K562 (cell line): ENCODE measurements at regions not wholly inside any gene's neighbourhood (a gene's known extent, or its start where the extent isn't known, plus 50 kb on each side); places are given as distances from the start of the nearest gene placed in this dataset.

ENCODE experiments used
- ATAC-seq: fragments of 200-7000 bp; cut with Tn5 transposase; 3 replicates; pipeline ENCODE4 v1.9.1; 2020; ENCODE audit warnings: moderate library complexity
- BruUV-seq: library from RNA; stranded (reverse); fragments of 400-500 nt; replicated peaks from 2 replicates; lab custom pipeline; 2021; lab: Mats Ljungman, UMichigan
- CTCF ChIA-PET: fragments of 300-600 bp; formaldehyde crosslinking; extraction: SDS; loops from one replicate; lab custom pipeline; 2021; ENCODE audit warnings: low intra/inter-chr PET ratio; lab: Yijun Ruan, JAX
- POLR2A ChIA-PET: fragments of 300-600, 350-650 bp; sonication (Branson Sonifier 250); formaldehyde crosslinking; extraction: SDS; loops from one replicate; lab custom pipeline; 2021; ENCODE audit warnings: antibody characterized with exemption, inconsistent platforms; lab: Yijun Ruan, JAX
- DNase-seq, 4 experiments: peaks; one replicate each; pipeline versions ENCODE4 v3.0.0 to v3.0.0-alpha.2; 2011 to 2018; ENCODE audit warnings: low spot score in 3 of 4, mixed read lengths in 3 of 4; ENCODE audit errors: extremely low read depth in 1 of 4
- FAIRE-seq: peaks from 2 replicates; lab custom pipeline; 2011; peaks lifted over from hg19 to GRCh38; lab: Jason Lieb, UNC
- H2AFZ ChIP-seq: 2 replicates; pipeline ENCODE4 v1.6.0; 2011; ENCODE audit warnings: low read depth, low read length, control low read depth, inconsistent platforms
- H3K27ac ChIP-seq: fragments of 200-600 bp; 3 replicates; pipeline ENCODE4 v1.8.0; 2011; ENCODE audit warnings: low read depth, mild to moderate bottlenecking, control low read depth, inconsistent platforms, low read length, moderate library complexity, mixed read lengths; ENCODE audit errors: extremely low read depth
- H3K27me3 ChIP-seq, 2 experiments: fragments of 300-600 bp in 1 of 2; 2 replicates in 1 of 2; 3 replicates in 1 of 2; pipeline versions ENCODE4 v1.6.0 to v1.8.0; 2011; ENCODE audit warnings: inconsistent platforms in 2 of 2, low read length in 2 of 2, mild to moderate bottlenecking in 1 of 2, mixed read lengths in 1 of 2, moderate library complexity in 1 of 2; ENCODE audit not compliant: control insufficient read depth in 2 of 2, insufficient read depth in 2 of 2
- H3K36me3 ChIP-seq: fragments of 300-600 bp; 3 replicates; pipeline ENCODE4 v1.8.0; 2011; ENCODE audit warnings: mild to moderate bottlenecking, low read length, inconsistent platforms; ENCODE audit not compliant: control insufficient read depth, insufficient read depth
- H3K4me1 ChIP-seq, 2 experiments: fragments of 200-600 bp in 1 of 2; replicated peaks in 1 of 2; 2 replicates in 1 of 2; 3 replicates in 1 of 2; pipeline versions ENCODE4 v1.5.1 to v1.8.0; 2011; ENCODE audit warnings: inconsistent platforms in 2 of 2, low read length in 2 of 2, mild to moderate bottlenecking in 1 of 2, mixed read lengths in 1 of 2, moderate library complexity in 1 of 2; ENCODE audit not compliant: control insufficient read depth in 2 of 2, insufficient read depth in 2 of 2
- H3K4me2 ChIP-seq: 2 replicates; pipeline ENCODE4 v1.6.1; 2011; ENCODE audit warnings: low read length, control low read depth, inconsistent platforms, mixed read lengths; ENCODE audit not compliant: insufficient read depth
- H3K4me3 ChIP-seq: fragments of 200-600 bp; sonication (generic), shearing (Covaris generic); 2 replicates; pipeline ENCODE4 v1.5.1; 2016; ENCODE audit warnings: control low read depth, inconsistent platforms
- H3K79me2 ChIP-seq: fragments of 200-600 bp; 3 replicates; pipeline ENCODE4 v1.8.0; 2011; ENCODE audit warnings: low read length, inconsistent platforms; ENCODE audit not compliant: control insufficient read depth, insufficient read depth
- H3K9ac ChIP-seq, 2 experiments: 2 replicates each; pipeline versions ENCODE4 v1.6.0 to v1.6.1; 2011; ENCODE audit warnings: low read depth in 2 of 2, low read length in 2 of 2, control low read depth in 1 of 2, inconsistent platforms in 1 of 2, mild to moderate bottlenecking in 1 of 2, mixed read lengths in 1 of 2; ENCODE audit not compliant: insufficient read depth in 1 of 2
- H3K9me1 ChIP-seq: one replicate; pipeline ENCODE4 v1.6.0; 2011; ENCODE audit warnings: inconsistent platforms, mild to moderate bottlenecking, low read length, moderate library complexity; ENCODE audit not compliant: control insufficient read depth, insufficient read depth
- H3K9me3 ChIP-seq: replicated peaks from 2 replicates; pipeline ENCODE4 v1.5.1; 2011; ENCODE audit warnings: low read depth, low read length, inconsistent platforms; ENCODE audit not compliant: control insufficient read depth, insufficient read depth
- H4K20me1 ChIP-seq: replicated peaks from 2 replicates; pipeline ENCODE4 v1.6.1; 2011; ENCODE audit warnings: low read length, inconsistent platforms, mixed read lengths; ENCODE audit not compliant: control insufficient read depth, insufficient read depth
- AFF1 ChIP-seq, 2 experiments: fragments of 450-650 bp; IDR thresholded peaks; 2 replicates each; pipeline ENCODE4 v1.6.1; 2018; ENCODE audit warnings: mild to moderate bottlenecking in 2 of 2, low read depth in 1 of 2; ENCODE audit not compliant: partially characterized antibody in 2 of 2
- L3MBTL2 ChIP-seq: fragments of 450-650 bp; IDR thresholded peaks from 2 replicates; pipeline ENCODE4 v1.6.1; 2016; ENCODE audit warnings: mild to moderate bottlenecking, moderate library complexity
- POLR2AphosphoS2 ChIP-seq: IDR thresholded peaks from 2 replicates; pipeline ENCODE4 v1.6.1; 2012; ENCODE audit warnings: low read length, improper control_type of control experiment
- USF1 ChIP-seq: sonication (generic); formaldehyde crosslinking; IDR thresholded peaks from 2 replicates; pipeline ENCODE4 v1.9.0; 2022; ENCODE audit warnings: mild to moderate bottlenecking, missing genetic modification reagents
- USF2 ChIP-seq: sonication (generic); formaldehyde crosslinking; IDR thresholded peaks from 2 replicates; pipeline ENCODE4 v1.5.0; 2020; ENCODE audit warnings: missing genetic modification reagents
- ZNF512 ChIP-seq: IDR thresholded peaks from 2 replicates; pipeline ENCODE4 v1.6.1; 2016; ENCODE audit warnings: missing genetic modification characterization, missing compliant biosample characterization
- WGBS: fragments of 100-300 bp; shearing (Covaris generic); methylation state at CpG from one replicate; pipeline ENCODE4 v1.1.6; 2016; ENCODE audit warnings: low coverage, mixed read lengths; ENCODE audit not compliant: insufficient coverage; ENCODE audit errors: missing lambda C conversion rate; 5-methylcytosine and 5-hydroxymethylcytosine counted together
- in situ Hi-C: fragments of 300-500 bp; cut with MboI; formaldehyde crosslinking; loops from 4 replicates; pipeline ENCODE4 v1.15.0; 2018; ENCODE audit warnings: inconsistent platforms, mixed read lengths
- intact Hi-C: fragments of 100-400 bp; cut with micrococcal nuclease; formaldehyde crosslinking; loops from 2 replicates; pipeline ENCODE4 v1.14.2; 2022

GRCh38 chr1:30532621-30533020 is 190.8 kb downstream of the MATN1 start:
- DNase-seq, result no peak
- WGBS, result 0% methylated on average over 3 of the region's 3 CpGs
- in situ Hi-C loops, result no loop called here
- no peak overlapping the region for H3K9ac ChIP-seq
- TF ChIP-seq AFF1 (IDR thresholded peaks at IDR 0.05; ENCODE audit: low read depth in 1 of 2, partially characterized antibody in 2 of 2), result no peak
- no peak for TF ChIP-seq POLR2AphosphoS2
- no peak for TF ChIP-seq ZNF512 (tag)
- TF ChIP-seq USF1, result 0 out of 2 replicates have a peak, but pooled peaks have one; percentile 26
- TF ChIP-seq L3MBTL2, result peak; percentile 57
- TF ChIP-seq USF2 (CRISPR knock-in tag), result peak; percentile 33; the same call in 1 of the 2 replicates
- H3K4me2 ChIP-seq, result no peak overlapping the region
- intact Hi-C loops, result no loop called here
- ATAC-seq, result peak; percentile 62; the same call in 2 of the 3 replicates
- no peak overlapping the region for H3K27ac ChIP-seq
- no peak overlapping the region for H2AFZ ChIP-seq
- FAIRE-seq, result no peak
- ChIA-PET POLR2A (interaction anchor here (0.5 kb wide), 1 partner anchor 849 kb away, joined by 3 read pairs; no protein-coding TSS in a partner anchor), CTCF (no interaction called here)
- H3K36me3 ChIP-seq, result no peaks in the 10 kb centered on the region
- BruUV-seq, result no TSS peak
- H4K20me1 ChIP-seq, result no peaks in the 10 kb centered on the region
- H3K9me1 ChIP-seq, result no peaks in the 10 kb centered on the region
- no peaks in the 10 kb centered on the region for H3K9me3 ChIP-seq
- no peak overlapping the region for H3K4me3 ChIP-seq
- H3K27me3 ChIP-seq, result no peaks in the 10 kb centered on the region; a peak in 1 of 5 replicates
- no peaks in the 10 kb centered on the region for H3K79me2 ChIP-seq
- H3K4me1 ChIP-seq, result peaks cover 0 to 4% of the 10 kb centered on the region in 2 experiments; a peak in 2 of 5 replicates
